AG10803 (cell line): ENCODE measurements at regions not wholly inside any gene's neighbourhood (a gene's known extent, or its start where the extent isn't known, plus 50 kb on each side); places are given as distances from the start of the nearest gene placed in this dataset.

Experiments used
- DNase-seq: peaks from one replicate; pipeline ENCODE4 v3.0.0; 2010; ENCODE audit warnings: low read depth
- H3K4me3 ChIP-seq: 2 replicates; pipeline ENCODE4 v1.5.1; 2011; ENCODE audit warnings: mild to moderate bottlenecking, low read length, control low read depth
- TF ChIP-seq, protein P1 (sequence below): conservative IDR thresholded peaks from 2 replicates; pipeline ENCODE4 v1.5.1; 2011; ENCODE audit warnings: mild to moderate bottlenecking, low read length, control low read depth, inconsistent platforms

DNA sequence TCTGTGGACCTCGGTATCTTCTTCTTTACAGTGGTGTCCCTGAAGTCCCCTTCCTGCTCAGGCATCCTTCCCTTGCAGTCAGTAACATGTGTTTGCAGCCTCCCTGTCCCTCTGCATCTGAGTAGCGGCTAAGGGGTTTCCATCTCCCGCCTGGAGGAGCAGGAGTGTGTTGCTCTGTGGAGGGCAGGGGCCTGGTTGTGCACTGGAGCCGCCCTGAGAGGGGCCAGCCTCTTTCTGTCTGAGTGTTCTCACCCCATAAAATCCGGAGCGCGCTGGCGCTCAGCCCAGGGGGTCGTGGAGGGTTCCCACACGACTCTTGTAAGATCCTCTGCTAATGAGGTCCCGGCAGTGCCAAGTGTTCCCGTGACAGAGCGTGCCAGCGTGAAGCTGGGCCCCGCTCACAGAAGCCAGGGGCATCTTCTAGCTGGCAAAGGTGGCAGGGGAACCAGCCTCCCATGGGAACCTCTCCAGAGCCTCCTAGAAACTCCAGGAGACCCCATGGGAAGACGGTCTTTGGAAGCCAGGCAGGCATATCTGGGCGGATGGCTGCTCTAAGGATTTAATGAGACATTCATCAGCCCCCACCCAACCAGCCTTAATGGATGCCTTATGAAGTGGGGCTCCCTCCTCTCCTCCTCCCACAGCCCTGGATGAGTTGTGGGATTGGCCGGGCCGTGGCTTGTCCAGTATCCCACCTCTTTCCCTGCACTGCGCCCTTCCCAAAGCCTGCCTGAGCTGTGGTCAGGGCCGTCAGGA lies 91.4 kb upstream of the GSE1 start:
- no peak for DNase-seq
- H3K4me3 ChIP-seq, result no peak overlapping the region
- TF ChIP-seq, protein P1, sequence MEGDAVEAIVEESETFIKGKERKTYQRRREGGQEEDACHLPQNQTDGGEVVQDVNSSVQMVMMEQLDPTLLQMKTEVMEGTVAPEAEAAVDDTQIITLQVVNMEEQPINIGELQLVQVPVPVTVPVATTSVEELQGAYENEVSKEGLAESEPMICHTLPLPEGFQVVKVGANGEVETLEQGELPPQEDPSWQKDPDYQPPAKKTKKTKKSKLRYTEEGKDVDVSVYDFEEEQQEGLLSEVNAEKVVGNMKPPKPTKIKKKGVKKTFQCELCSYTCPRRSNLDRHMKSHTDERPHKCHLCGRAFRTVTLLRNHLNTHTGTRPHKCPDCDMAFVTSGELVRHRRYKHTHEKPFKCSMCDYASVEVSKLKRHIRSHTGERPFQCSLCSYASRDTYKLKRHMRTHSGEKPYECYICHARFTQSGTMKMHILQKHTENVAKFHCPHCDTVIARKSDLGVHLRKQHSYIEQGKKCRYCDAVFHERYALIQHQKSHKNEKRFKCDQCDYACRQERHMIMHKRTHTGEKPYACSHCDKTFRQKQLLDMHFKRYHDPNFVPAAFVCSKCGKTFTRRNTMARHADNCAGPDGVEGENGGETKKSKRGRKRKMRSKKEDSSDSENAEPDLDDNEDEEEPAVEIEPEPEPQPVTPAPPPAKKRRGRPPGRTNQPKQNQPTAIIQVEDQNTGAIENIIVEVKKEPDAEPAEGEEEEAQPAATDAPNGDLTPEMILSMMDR, result no peak

DNA sequence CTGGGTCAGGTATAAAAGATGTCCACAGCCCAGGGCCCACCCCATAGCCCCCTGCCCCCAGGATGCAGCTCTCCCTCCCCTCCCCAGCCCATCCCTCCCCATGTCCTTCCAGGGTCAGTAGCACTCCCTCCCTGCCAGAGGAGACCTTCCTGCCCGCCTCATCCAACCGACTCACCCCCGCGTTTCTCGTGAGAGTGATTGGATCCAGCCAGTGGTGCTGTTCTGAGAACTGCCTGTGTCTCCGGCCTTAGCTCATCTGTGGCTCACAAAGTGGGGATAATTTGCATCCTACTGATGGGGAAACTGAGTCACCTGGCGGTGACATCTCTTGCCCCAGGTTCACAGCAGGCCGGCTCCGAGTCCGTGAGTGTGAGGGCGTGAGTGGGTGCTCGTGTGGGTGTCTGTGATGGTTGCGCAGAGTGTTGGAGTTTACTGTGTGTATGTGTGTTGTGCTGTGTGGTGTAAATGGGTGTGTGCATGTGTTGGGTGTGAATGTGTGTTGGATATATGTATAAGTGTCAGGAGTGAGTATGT lies 90.7 kb upstream of the GSE1 start:
- DNase-seq, result no peak
- TF ChIP-seq, protein P1, result no peak
- H3K4me3 ChIP-seq, result no peak overlapping the region

DNA sequence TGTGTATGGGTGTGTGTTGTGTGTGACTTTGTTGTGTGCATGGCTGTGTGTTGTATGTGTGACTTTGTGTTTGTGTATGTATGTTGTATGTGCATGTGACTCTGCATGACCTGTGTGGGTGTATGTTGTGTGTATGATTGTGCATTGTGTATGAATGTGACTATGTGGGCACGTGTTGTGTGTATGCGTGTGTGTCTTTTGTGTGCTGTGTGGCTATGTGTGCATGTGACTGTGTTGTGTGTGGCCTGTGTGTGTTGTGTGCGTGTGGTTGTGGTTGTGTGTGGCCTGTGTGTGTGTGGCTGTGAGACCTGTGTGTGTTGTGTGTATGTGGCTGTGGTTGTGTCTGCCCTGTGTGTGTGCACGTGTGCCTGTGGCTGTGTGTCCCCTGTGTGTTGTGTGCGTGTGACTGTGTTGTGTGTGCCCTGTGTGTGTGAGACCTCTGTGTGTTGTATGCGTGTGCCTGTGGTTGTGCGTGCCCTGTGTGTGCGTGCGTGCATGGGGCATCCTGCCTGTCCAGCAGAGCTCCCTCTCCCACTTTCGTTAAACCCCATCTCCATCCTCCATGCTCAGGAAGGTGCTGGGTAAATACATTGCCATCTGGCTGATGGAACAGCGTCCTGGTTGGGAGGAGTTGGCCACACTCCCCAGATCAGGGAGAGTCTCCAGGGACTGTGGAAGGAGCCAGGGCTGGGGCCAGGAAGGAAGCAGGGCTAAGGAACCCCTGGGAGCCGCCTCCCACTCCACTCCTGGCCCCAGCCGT lies 90.1 kb upstream of the GSE1 start:
- no peak overlapping the region for H3K4me3 ChIP-seq
- DNase-seq, result peak; percentile 81
- TF ChIP-seq, protein P1, result no peak

DNA sequence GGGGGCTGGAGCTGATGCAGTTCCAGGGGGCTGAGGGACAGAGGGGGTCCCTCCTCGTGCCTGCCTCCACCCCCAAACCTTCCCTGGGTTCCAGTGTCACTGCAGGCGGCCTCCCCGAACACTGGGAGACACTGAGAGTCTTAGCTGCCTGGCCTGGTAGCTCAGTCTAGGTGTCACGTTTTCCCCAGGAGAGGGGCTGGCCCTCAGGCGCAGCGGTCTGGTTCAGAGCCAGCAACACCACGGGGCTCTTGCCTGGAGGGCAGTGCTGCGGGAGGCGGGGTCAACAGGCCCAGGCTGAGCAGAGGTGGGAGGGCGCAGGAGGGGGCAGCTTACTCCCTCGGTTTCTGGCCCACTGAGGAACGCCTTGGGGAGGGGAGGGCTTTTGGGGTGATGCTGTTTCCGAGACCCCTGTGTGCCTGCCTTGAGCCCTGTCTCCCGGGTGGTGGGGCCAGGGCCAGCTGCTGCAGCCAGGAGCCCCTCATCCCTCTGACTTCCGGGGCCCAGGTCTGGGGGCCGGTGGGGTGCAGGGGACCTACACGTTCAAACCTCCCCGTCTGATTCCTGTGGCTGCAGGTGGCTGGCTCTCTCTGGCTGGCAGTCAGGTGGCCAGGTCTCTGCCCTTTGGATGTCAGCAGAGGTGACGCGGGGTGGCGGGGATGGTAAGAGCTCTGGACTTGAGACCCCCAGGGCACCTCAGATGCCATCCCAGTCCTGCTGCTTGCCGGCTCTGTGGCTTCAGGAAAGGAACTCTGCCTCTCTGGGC lies 89.3 kb upstream of the GSE1 start:
- peak; percentile 29 for DNase-seq
- H3K4me3 ChIP-seq, result no peak overlapping the region
- TF ChIP-seq, protein P1, result no peak

DNA sequence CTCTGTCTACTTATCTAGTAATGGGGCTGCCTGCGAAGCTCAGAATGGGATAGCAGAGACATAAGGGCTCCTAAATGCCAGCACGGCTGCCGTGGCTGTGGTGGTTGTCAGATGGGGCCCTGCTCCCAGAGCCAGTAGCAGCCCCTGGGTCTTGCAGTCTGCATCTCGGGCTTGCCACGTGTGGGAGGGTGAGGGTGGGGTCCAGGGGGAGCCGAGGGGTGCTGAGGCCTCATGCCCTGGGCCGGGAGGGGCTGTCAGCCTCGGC lies 88.8 kb upstream of the GSE1 start:
- H3K4me3 ChIP-seq, result no peak overlapping the region
- no peak for DNase-seq
- TF ChIP-seq, protein P1, result no peak

DNA sequence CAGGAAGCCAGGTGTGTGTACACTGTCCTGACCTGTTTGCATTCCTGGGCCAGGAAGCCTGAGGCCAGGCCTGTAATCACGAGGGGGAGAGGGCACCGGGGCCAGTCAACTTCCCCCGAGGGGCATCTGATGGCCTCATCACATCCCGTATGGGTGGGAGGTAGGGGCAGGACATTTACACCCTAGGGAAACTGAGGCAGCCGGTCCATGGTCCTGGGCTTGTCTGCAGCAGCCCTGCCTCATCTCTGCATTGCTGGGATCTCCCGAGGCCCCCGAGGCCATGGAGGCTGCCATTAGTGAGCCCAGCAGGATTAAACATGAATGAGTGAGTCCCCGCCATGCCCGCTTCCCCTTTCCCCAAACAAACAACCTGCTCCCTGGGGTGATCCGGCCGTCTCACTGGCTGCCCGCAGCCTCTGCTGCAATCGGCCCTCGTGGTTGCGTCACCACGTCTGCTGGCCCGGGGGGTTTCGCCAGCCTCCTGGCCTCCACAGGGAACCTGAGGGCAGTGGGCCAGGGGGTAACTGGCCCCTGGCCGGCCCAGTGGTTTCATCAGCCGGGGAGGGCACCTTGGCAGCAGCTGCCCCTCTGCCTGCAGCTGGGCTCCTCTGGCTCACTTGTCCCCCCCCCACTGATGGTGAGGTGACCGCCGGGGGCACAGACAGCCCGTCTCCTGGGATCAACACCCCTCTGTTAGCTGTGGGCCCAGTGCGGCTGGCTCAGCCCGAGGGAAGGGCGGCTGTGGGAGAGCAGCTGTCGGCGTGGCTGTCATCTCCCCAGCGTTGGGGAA lies 88.3 kb upstream of the GSE1 start:
- TF ChIP-seq, protein P1, result no peak
- DNase-seq, result peak; percentile 33
- no peak overlapping the region for H3K4me3 ChIP-seq
